Left ventricle myocardium inferior (tissue), 1 donor: ENCODE measurements at regions not wholly inside any gene's neighbourhood (a gene's known extent, or its start where the extent isn't known, plus 50 kb on each side); places are given as distances from the start of the nearest gene placed in this dataset.
"Not testable (repeated sequence)": the region's sequence is repeated elsewhere in the genome, so short reads cannot be mapped to it uniquely, and the experiment has no call there.

Source experiments
- DNase-seq: peaks from one replicate; pipeline ENCODE4 v3.0.0-alpha.2; 2020
- H3K27ac ChIP-seq: fragments of 200-600 bp; replicated peaks from 2 replicates; pipeline ENCODE4 v1.8.0; 2021
- H3K27me3 ChIP-seq: fragments of 200-600 bp; 2 replicates; pipeline ENCODE4 v1.8.0; 2021; ENCODE audit warnings: low read depth
- H3K36me3 ChIP-seq: fragments of 200-600 bp; 2 replicates; pipeline ENCODE4 v1.8.0; 2021
- H3K4me1 ChIP-seq: fragments of 200-600 bp; 2 replicates; pipeline ENCODE4 v1.8.0; 2021
- H3K4me3 ChIP-seq: fragments of 200-600 bp; 2 replicates; pipeline ENCODE4 v1.8.0; 2021; ENCODE audit warnings: mild to moderate bottlenecking, moderate library complexity
- H3K9me3 ChIP-seq: fragments of 200-600 bp; replicated peaks from 2 replicates; pipeline ENCODE4 v1.8.0; 2021
- CTCF ChIP-seq: fragments of 200-600 bp; IDR thresholded peaks from 2 replicates; pipeline ENCODE4 v1.8.0; 2021; ENCODE audit warnings: antibody characterized with exemption, mild to moderate bottlenecking, borderline replicate concordance
- intact Hi-C: fragments of 100-400 bp; cut with micrococcal nuclease; formaldehyde crosslinking; loops from one replicate; pipeline ENCODE4 v1.11.0; 2022
- donor health status: DM: no; HTN: yes; CAD: no; lungs with severe emphysema.

GRCh38 chr10:43994539-43994938, 345.9 kb upstream of the ZNF32 start:
- Histone ChIP-seq H3K36me3 (no peaks in the 10 kb centered on the region), H3K4me1 (peaks cover 21% of the 10 kb centered on the region), H3K27ac (no peak overlapping the region), H3K27me3 (no peaks in the 10 kb centered on the region), H3K9me3 (peaks cover 9% of the 10 kb centered on the region), H3K4me3 (no peak overlapping the region)
- no peak for DNase-seq
- intact Hi-C loops, result no loop called here
- no peak for TF ChIP-seq CTCF

GRCh38 chr10:43992816-43993215, 344.1 kb upstream of the ZNF32 start:
- H3K9me3 ChIP-seq, DNase-seq, intact Hi-C loops: not testable (repeated sequence)

GRCh38 chr10:43986374-43986773, 337.7 kb upstream of the ZNF32 start:
- Histone ChIP-seq H3K36me3 (no peaks in the 10 kb centered on the region), H3K9me3 (peaks cover 8% of the 10 kb centered on the region), H3K4me1 (no peaks in the 10 kb centered on the region), H3K27me3 (no peaks in the 10 kb centered on the region), H3K4me3 (no peak overlapping the region), H3K27ac (no peak overlapping the region)
- intact Hi-C loops, result no loop called here
- TF ChIP-seq CTCF, result no peak
- DNase-seq, result no peak

More at GRCh38 chr10:43992816-43993215, 344.1 kb upstream of the ZNF32 start:
- not testable (repeated sequence) for H3K36me3 ChIP-seq, H3K4me3 ChIP-seq, H3K27me3 ChIP-seq, H3K27ac ChIP-seq
- H3K4me1 ChIP-seq, result peaks cover 10% of the 10 kb centered on the region

DNA sequence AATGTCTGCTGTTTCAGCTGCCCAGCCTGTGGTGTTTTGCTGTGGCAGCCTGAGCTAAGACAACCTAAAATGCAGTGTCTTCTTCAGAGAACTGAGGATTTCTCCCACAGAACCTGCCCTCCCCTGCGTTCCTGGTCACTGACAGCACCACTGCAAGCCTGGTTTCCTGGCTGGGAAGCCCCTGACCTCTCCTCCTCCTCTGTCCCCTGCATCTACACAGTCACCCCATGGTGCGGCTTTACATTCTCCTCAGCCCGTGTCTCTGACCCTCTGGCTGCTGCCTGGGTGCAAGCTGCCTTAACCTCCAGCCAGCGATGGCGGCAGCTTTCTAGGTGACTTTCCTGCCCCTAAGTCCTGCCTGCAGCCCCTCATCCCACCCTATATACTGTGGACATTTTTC, 337.3 kb upstream of the ZNF32 start:
- Histone ChIP-seq H3K9me3 (peaks cover 4% of the 10 kb centered on the region), H3K27me3 (no peaks in the 10 kb centered on the region), H3K27ac (no peak overlapping the region), H3K4me1 (no peaks in the 10 kb centered on the region), H3K4me3 (no peak overlapping the region), H3K36me3 (no peaks in the 10 kb centered on the region)
- DNase-seq, result no peak
- intact Hi-C loops, result no loop called here
- no peak for TF ChIP-seq CTCF

DNA sequence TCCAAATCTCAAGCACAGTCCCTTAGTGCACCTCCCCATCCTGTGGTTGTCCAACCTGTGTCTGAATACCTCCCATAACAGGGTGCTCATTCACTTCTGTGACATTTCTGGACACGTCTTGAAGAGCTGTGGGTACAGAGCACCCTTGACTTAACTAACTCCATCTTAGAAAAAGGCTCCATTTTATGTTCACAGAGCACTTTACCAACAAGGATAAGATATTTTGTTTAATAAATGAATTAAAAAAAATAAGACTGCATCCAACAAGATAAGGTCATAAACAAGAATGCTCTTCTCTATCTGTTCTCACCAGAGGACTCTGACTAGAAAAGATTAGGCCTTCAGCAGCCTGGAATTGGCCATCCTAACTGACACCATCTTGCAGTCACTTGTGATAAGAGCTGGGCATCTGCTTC, 335.2 kb upstream of the ZNF32 start:
- H3K4me1 ChIP-seq, result peaks cover 14% of the 10 kb centered on the region
- intact Hi-C loops, result no loop called here
- no peak for TF ChIP-seq CTCF
- H3K9me3 ChIP-seq, result no peaks in the 10 kb centered on the region
- DNase-seq, result no peak
- H3K36me3 ChIP-seq, result no peaks in the 10 kb centered on the region
- no peak overlapping the region for H3K27ac ChIP-seq
- H3K4me3 ChIP-seq, result no peak overlapping the region
- H3K27me3 ChIP-seq, result no peaks in the 10 kb centered on the region

GRCh38 chr10:43983405-43983804, 334.7 kb upstream of the ZNF32 start:
- no peak for TF ChIP-seq CTCF
- H3K4me3 ChIP-seq, result no peak overlapping the region
- no peak overlapping the region for H3K27ac ChIP-seq
- no peaks in the 10 kb centered on the region for H3K36me3 ChIP-seq
- intact Hi-C loops, result no loop called here
- H3K9me3 ChIP-seq, result no peaks in the 10 kb centered on the region
- no peaks in the 10 kb centered on the region for H3K27me3 ChIP-seq
- H3K4me1 ChIP-seq, result peaks cover 19% of the 10 kb centered on the region
- DNase-seq, result no peak
